Breast epithelium (tissue), 3 donors: ENCODE measurements at regions not wholly inside any gene's neighbourhood (a gene's known extent, or its start where the extent isn't known, plus 50 kb on each side); places are given as distances from the start of the nearest gene placed in this dataset.

Experiments used
- POLR2A ChIP-seq: fragments of 450-650 bp; IDR thresholded peaks from one replicate; pipeline ENCODE4 v1.6.1; 2016; ENCODE audit warnings: antibody characterized with exemption, mild to moderate bottlenecking, moderate library complexity
- POLR2AphosphoS5 ChIP-seq, 3 donors: sonication (generic); formaldehyde crosslinking; IDR thresholded peaks; one replicate each; pipeline ENCODE4 v1.6.1; 2017; ENCODE audit warnings: antibody characterized with exemption in 3 of 3
- TF ChIP-seq, protein P1 (sequence below), 3 donors: fragments of 450-650 bp; IDR thresholded peaks; one replicate each; pipeline ENCODE4 v1.5.1; 2016 to 2017; ENCODE audit warnings: antibody characterized with exemption in 3 of 3, mild to moderate bottlenecking in 3 of 3, moderate library complexity in 3 of 3

DNA sequence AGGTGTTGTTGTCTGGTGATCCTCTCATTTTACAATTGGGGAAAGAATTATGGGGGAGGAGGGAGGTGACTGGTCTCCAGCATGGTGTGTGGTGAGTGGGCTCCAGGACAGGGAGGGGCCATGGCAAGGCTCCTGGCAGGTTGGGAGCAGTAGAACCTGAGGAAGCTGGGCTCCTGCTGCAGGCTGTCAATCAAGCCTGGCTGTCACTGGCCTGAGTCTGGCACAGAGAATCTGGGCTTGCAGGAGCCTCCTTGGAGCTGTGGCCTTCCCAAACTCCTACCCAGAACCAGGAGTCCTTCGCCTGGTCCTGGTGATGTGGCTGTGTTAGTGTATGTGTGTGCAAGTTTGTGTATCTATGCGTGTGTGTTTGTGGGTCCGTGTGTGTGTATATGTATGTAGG lies 131.9 kb upstream of the CSF3R start:
- TF ChIP-seq, protein P1, sequence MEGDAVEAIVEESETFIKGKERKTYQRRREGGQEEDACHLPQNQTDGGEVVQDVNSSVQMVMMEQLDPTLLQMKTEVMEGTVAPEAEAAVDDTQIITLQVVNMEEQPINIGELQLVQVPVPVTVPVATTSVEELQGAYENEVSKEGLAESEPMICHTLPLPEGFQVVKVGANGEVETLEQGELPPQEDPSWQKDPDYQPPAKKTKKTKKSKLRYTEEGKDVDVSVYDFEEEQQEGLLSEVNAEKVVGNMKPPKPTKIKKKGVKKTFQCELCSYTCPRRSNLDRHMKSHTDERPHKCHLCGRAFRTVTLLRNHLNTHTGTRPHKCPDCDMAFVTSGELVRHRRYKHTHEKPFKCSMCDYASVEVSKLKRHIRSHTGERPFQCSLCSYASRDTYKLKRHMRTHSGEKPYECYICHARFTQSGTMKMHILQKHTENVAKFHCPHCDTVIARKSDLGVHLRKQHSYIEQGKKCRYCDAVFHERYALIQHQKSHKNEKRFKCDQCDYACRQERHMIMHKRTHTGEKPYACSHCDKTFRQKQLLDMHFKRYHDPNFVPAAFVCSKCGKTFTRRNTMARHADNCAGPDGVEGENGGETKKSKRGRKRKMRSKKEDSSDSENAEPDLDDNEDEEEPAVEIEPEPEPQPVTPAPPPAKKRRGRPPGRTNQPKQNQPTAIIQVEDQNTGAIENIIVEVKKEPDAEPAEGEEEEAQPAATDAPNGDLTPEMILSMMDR (IDR thresholded peaks at IDR 0.05) = no peak
- no peak for TF ChIP-seq POLR2A
- TF ChIP-seq POLR2AphosphoS5 (IDR thresholded peaks at IDR 0.05) = no peak
